ENCODE measurements at regions not wholly inside any gene's neighbourhood (a gene's known extent, or its start where the extent isn't known, plus 50 kb on each side); places are given as distances from the start of the nearest gene placed in this dataset.

DNA sequence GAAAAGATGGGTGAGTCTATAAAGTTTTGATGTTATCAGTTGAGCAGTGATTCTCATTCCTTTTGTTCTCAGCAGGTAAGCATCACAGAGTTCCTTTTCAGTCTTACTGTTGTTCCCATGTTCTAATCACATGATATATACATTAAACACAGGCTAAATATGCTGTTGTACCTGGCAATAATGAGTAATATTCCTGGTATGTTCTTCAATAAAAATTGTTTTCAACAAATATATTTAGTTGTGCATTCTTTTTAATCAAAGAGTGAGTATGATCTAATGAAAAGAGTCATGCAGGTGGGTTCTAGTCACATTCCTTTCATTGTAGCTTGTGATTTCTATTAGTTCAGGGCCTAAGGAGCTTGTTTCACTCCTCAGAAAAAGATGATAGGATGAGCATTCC, 288.3 kb upstream of the NETO1 start:
- no peak for TF ChIP-seq POLR2A (IDR thresholded peaks at IDR 0.05)
- TF ChIP-seq, protein P1, sequence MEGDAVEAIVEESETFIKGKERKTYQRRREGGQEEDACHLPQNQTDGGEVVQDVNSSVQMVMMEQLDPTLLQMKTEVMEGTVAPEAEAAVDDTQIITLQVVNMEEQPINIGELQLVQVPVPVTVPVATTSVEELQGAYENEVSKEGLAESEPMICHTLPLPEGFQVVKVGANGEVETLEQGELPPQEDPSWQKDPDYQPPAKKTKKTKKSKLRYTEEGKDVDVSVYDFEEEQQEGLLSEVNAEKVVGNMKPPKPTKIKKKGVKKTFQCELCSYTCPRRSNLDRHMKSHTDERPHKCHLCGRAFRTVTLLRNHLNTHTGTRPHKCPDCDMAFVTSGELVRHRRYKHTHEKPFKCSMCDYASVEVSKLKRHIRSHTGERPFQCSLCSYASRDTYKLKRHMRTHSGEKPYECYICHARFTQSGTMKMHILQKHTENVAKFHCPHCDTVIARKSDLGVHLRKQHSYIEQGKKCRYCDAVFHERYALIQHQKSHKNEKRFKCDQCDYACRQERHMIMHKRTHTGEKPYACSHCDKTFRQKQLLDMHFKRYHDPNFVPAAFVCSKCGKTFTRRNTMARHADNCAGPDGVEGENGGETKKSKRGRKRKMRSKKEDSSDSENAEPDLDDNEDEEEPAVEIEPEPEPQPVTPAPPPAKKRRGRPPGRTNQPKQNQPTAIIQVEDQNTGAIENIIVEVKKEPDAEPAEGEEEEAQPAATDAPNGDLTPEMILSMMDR (IDR thresholded peaks at IDR 0.05) = no peak

All from thyroid gland (tissue), 4 donors.